ENCODE measurements at regions not wholly inside any gene's neighbourhood (a gene's known extent, or its start where the extent isn't known, plus 50 kb on each side); places are given as distances from the start of the nearest gene placed in this dataset.

GRCh38 chr14:101709962-101710931, 51.3 kb upstream of the PPP2R5C start:
- intact Hi-C loops (cut with DNase I) = loop anchor here in 8 of 10 donors (5.0 to 10.0 kb wide), 10 partner anchors 47 to 615 kb away; partner anchors contain the start of genes DYNC1H1 (in 4 of the 8) and PPP2R5C (in 2 of the 8)
- Histone ChIP-seq H3K27me3 (peaks cover 0 to 8% (median 3%) of the 10 kb centered on the region in 7 donors), H3K27ac (no peak overlapping the region), H3K4me1 (peaks cover 10 to 29% (median 25%) of the 10 kb centered on the region in 9 donors), H3K4me3 (no peak overlapping the region), H3K9me3 (peaks cover 0 to 9% (median 0%) of the 10 kb centered on the region in 11 donors), H3K36me3 (no peaks in the 10 kb centered on the region)
- ATAC-seq = no peak
- WGBS, 2 donors = 80 to 85% methylated on average over 10 of the region's 10 CpGs
- DNase-seq = no peak
- no peak for TF ChIP-seq CTCF (IDR thresholded peaks at IDR 0.05)

GRCh38 chr14:101711041-101711856, 50.3 kb upstream of the PPP2R5C start:
- intact Hi-C loops (cut with DNase I) = loop anchor here in 2 of 10 donors (5.0 to 10.0 kb wide), 2 partner anchors 46 to 244 kb away; no protein-coding TSS in a partner anchor
- no peak for DNase-seq
- no peaks in the 10 kb centered on the region for H3K27me3 ChIP-seq

More at GRCh38 chr14:101711041-101711856, 50.3 kb upstream of the PPP2R5C start:
- no peaks in the 10 kb centered on the region for H3K36me3 ChIP-seq
- peak overlapping the region in 1 of 10 donors; percentile 40 for H3K27ac ChIP-seq
- H3K4me1 ChIP-seq = peaks cover 1 to 19% (median 16%) of the 10 kb centered on the region in 9 donors
- peaks cover 0 to 9% (median 0%) of the 10 kb centered on the region in 11 donors for H3K9me3 ChIP-seq
- ATAC-seq = no peak
- no peak for TF ChIP-seq CTCF (IDR thresholded peaks at IDR 0.05)
- no peak overlapping the region for H3K4me3 ChIP-seq
- WGBS, 2 donors = 74 to 76% methylated on average over 13 of the region's 13 CpGs
